HepG2 (cell line): ENCODE measurements at regions not wholly inside any gene's neighbourhood (a gene's known extent, or its start where the extent isn't known, plus 50 kb on each side); places are given as distances from the start of the nearest gene placed in this dataset.
A peak's percentile ranks its signal among the peaks of the same experiment; 100 is the strongest.

ENCODE experiments used
- ATAC-seq: fragments of 200-7000 bp; cut with Tn5 transposase; 3 replicates; pipeline ENCODE4 v1.9.1; 2020; ENCODE audit warnings: mild to moderate bottlenecking, moderate library complexity
- BruUV-seq: library from RNA; stranded (reverse); fragments of 400-500 nt; replicated peaks from 2 replicates; lab custom pipeline; 2021; lab: Mats Ljungman, UMichigan
- CTCF ChIA-PET: fragments of 300-600 bp; formaldehyde crosslinking; extraction: SDS; loops from one replicate; lab custom pipeline; 2021; ENCODE audit warnings: low total read pairs, inconsistent platforms, low intra/inter-chr PET ratio; lab: Yijun Ruan, JAX
- POLR2A ChIA-PET: fragments of 350-600 bp; sonication (Branson Sonifier 250); formaldehyde crosslinking; loops from one replicate; lab custom pipeline; 2020; ENCODE audit warnings: antibody characterized with exemption, inconsistent platforms; lab: Yijun Ruan, JAX
- DNase-seq: peaks from one replicate; pipeline ENCODE4 v3.0.0-alpha.2; 2015; ENCODE audit warnings: low spot score
- FAIRE-seq: peaks from 3 replicates; lab custom pipeline; 2011; peaks lifted over from hg19 to GRCh38; lab: Jason Lieb, UNC
- H2AFZ ChIP-seq: one replicate; pipeline ENCODE4 v1.6.1; 2011; ENCODE audit warnings: low read length, inconsistent platforms
- H3K27ac ChIP-seq: fragments of 300-600 bp; 3 replicates; pipeline ENCODE4 v1.8.0; 2011; ENCODE audit warnings: mixed run types, mild to moderate bottlenecking, mixed read lengths, low read length, inconsistent platforms; ENCODE audit not compliant: insufficient read depth; ENCODE audit errors: extremely low read length
- H3K27me3 ChIP-seq, 2 experiments: fragments of 200-600 bp in 1 of 2; 2 replicates in 1 of 2; 3 replicates in 1 of 2; pipeline versions ENCODE4 v1.6.0 to v1.8.0; 2011; ENCODE audit warnings: low read length in 2 of 2, mild to moderate bottlenecking in 2 of 2, moderate library complexity in 2 of 2, inconsistent platforms in 1 of 2; ENCODE audit not compliant: insufficient read depth in 2 of 2, control insufficient read depth in 1 of 2
- H3K36me3 ChIP-seq, 2 experiments: fragments of 200-600 bp in 1 of 2; replicated peaks in 1 of 2; 2 replicates in 1 of 2; 3 replicates in 1 of 2; pipeline versions ENCODE4 v1.5.1 to v1.8.0; 2011; ENCODE audit warnings: low read length in 2 of 2, inconsistent platforms in 1 of 2; ENCODE audit not compliant: insufficient read depth in 2 of 2, control insufficient read depth in 1 of 2
- H3K4me1 ChIP-seq: 2 replicates; pipeline ENCODE4 v1.5.1; 2012; ENCODE audit warnings: low read length, inconsistent platforms; ENCODE audit not compliant: insufficient read depth
- H3K4me2 ChIP-seq: 2 replicates; pipeline ENCODE4 v1.6.0; 2011; ENCODE audit warnings: low read depth, low read length, inconsistent platforms
- H3K4me3 ChIP-seq, 3 experiments: fragments of 200-600 bp in 1 of 3; sonication (generic), shearing (Covaris generic) in 1 of 3; replicated peaks in 1 of 3; 2 replicates each; pipeline ENCODE4 v1.5.1; 2011 to 2016; ENCODE audit warnings: low read length in 3 of 3, inconsistent platforms in 2 of 3, low read depth in 2 of 3, mild to moderate bottlenecking in 2 of 3, control low read depth in 1 of 3, mixed read lengths in 1 of 3; ENCODE audit not compliant: insufficient read depth in 1 of 3
- H3K79me2 ChIP-seq: one replicate; pipeline ENCODE4 v1.6.1; 2011; ENCODE audit warnings: low read length, inconsistent platforms; ENCODE audit not compliant: insufficient read depth
- H3K9ac ChIP-seq: 2 replicates; pipeline ENCODE4 v1.6.0; 2011; ENCODE audit warnings: mild to moderate bottlenecking, low read depth, low read length, inconsistent platforms; ENCODE audit not compliant: insufficient read depth
- H3K9me3 ChIP-seq: 2 replicates; pipeline ENCODE4 v1.5.1; 2012; ENCODE audit warnings: mild to moderate bottlenecking, low read length
- H4K20me1 ChIP-seq: 2 replicates; pipeline ENCODE4 v1.6.0; 2011; ENCODE audit warnings: inconsistent platforms, mild to moderate bottlenecking, low read length, moderate library complexity; ENCODE audit not compliant: insufficient read depth
- ADNP ChIP-seq: sonication (generic); formaldehyde crosslinking; IDR thresholded peaks from 2 replicates; pipeline ENCODE4 v1.4.0; 2020; ENCODE audit warnings: missing genetic modification reagents
- CEBPB ChIP-seq: IDR thresholded peaks from 2 replicates; pipeline ENCODE4 v1.6.1; 2011; ENCODE audit warnings: low read depth, low read length, improper control_type of control experiment, borderline replicate concordance
- CEBPG ChIP-seq: IDR thresholded peaks from 2 replicates; pipeline ENCODE4 v1.6.1; 2016
- DNMT3B ChIP-seq: conservative IDR thresholded peaks from 2 replicates; pipeline ENCODE4 v1.6.1; 2016; ENCODE audit warnings: missing biosample characterization, control low read depth
- FLYWCH1 ChIP-seq: sonication (generic); formaldehyde crosslinking; IDR thresholded peaks from 2 replicates; pipeline ENCODE4 v1.8.1; 2023; ENCODE audit warnings: mild to moderate bottlenecking, missing genetic modification reagents
- KAT8 ChIP-seq: IDR thresholded peaks from 2 replicates; pipeline ENCODE4 v1.6.1; 2016; ENCODE audit warnings: missing genetic modification reagents, missing compliant biosample characterization
- MIXL1 ChIP-seq: IDR thresholded peaks from 2 replicates; pipeline ENCODE4 v1.6.1; 2016
- RCOR2 ChIP-seq: IDR thresholded peaks from 2 replicates; pipeline ENCODE4 v1.6.1; 2016; ENCODE audit warnings: missing biosample characterization, missing genetic modification reagents
- SAP130 ChIP-seq: IDR thresholded peaks from 2 replicates; pipeline ENCODE4 v1.6.1; 2016; ENCODE audit warnings: low read depth
- ZFP90 ChIP-seq: sonication (generic); formaldehyde crosslinking; IDR thresholded peaks from 2 replicates; pipeline ENCODE4 v1.8.0; 2022; ENCODE audit warnings: missing genetic modification reagents, mild to moderate bottlenecking, inconsistent platforms, borderline replicate concordance
- ZNF546 ChIP-seq: sonication (generic); formaldehyde crosslinking; conservative IDR thresholded peaks from 2 replicates; pipeline ENCODE4 v1.8.1; 2023; ENCODE audit warnings: mild to moderate bottlenecking, missing genetic modification reagents
- ZNF83 ChIP-seq: sonication (generic); formaldehyde crosslinking; IDR thresholded peaks from 2 replicates; pipeline ENCODE4 v1.4.0; 2020; ENCODE audit warnings: missing genetic modification reagents, mild to moderate bottlenecking, borderline replicate concordance
- WGBS: methylation state at CpG from one replicate; pipeline ENCODE4 v1.1.6; 2017; ENCODE audit warnings: low lambda C conversion rate; 5-methylcytosine and 5-hydroxymethylcytosine counted together
- in situ Hi-C: cut with HindIII; loops from 2 replicates; pipeline ENCODE4 v1.10.0; 2017; ENCODE audit warnings: low pct_unique_long_range_greater_than_20kb; ENCODE audit not compliant: extremely low pct_ligation_motif_present
- intact Hi-C: fragments of 100-400 bp; cut with micrococcal nuclease; formaldehyde crosslinking; loops from one replicate; pipeline ENCODE4 v1.10.0; 2022; ENCODE audit not compliant: unreplicated experiment
- TF ChIP-seq, protein P1 (sequence below): IDR thresholded peaks from 2 replicates; pipeline ENCODE4 v1.6.1; 2016; ENCODE audit warnings: low read depth
- TF ChIP-seq, protein P2 (sequence below): IDR thresholded peaks from 2 replicates; pipeline ENCODE4 v1.6.1; 2012; ENCODE audit warnings: inconsistent platforms
- TF ChIP-seq, protein P3 (sequence below): sonication (generic); formaldehyde crosslinking; conservative IDR thresholded peaks from 2 replicates; pipeline ENCODE4 v1.8.0; 2022; ENCODE audit warnings: mild to moderate bottlenecking, moderate library complexity, missing genetic modification reagents
- TF ChIP-seq, protein P4 (sequence below): sonication (generic); formaldehyde crosslinking; IDR thresholded peaks from 2 replicates; pipeline ENCODE4 v1.5.1; 2020; ENCODE audit warnings: mild to moderate bottlenecking, moderate library complexity, missing genetic modification reagents

DNA sequence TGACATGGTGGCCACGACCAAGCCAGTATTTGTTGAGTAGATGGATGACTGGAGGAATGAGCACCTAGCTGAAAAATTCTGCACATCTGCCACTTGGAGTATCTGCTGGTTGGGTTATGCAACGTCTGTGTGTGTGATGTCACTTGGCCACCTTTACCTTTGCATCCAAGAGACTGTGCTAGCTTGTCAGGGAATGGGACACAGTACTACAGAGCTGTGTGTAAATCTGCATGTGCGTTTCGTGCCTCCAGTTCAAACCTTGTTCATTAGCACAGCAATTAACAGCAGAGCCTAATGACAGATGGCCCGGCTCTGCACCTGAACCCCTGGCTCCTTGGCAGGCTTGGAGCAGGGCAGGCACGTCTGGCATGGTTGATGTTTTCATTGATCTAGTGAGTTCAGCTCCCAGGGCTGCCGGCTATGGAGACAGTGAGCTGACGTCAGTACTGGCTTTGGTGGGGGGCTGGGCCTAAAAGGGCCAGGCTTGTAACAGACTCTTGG is 188.4 kb upstream of the NAV2 start:
- H4K20me1 ChIP-seq = no peaks in the 10 kb centered on the region
- BruUV-seq = no TSS peak
- TF ChIP-seq CEBPB (0 out of 2 replicates have a peak, but pooled peaks have one; percentile 5), KAT8 (CRISPR knock-in tag) (no peak)
- no peak overlapping the region for H3K27ac ChIP-seq
- H3K36me3 ChIP-seq = no peaks in the 10 kb centered on the region
- H3K4me1 ChIP-seq = no peaks in the 10 kb centered on the region
- 0% methylated on average over 4 of the region's 8 CpGs for WGBS
- ATAC-seq = no peak
- ChIA-PET POLR2A (no interaction called here), CTCF (no interaction called here)
- no peak overlapping the region for H3K9ac ChIP-seq
- peaks cover 0 to 3% of the 10 kb centered on the region in 2 experiments; a peak in 1 of 5 replicates for H3K27me3 ChIP-seq
- H3K4me2 ChIP-seq = no peak overlapping the region
- no peak overlapping the region for H3K4me3 ChIP-seq
- in situ Hi-C loops = no loop called here
- no peak for FAIRE-seq
- no peak for DNase-seq
- intact Hi-C loops = no loop called here
- no peak overlapping the region for H2AFZ ChIP-seq
- H3K79me2 ChIP-seq = no peaks in the 10 kb centered on the region
- no peaks in the 10 kb centered on the region for H3K9me3 ChIP-seq

DNA sequence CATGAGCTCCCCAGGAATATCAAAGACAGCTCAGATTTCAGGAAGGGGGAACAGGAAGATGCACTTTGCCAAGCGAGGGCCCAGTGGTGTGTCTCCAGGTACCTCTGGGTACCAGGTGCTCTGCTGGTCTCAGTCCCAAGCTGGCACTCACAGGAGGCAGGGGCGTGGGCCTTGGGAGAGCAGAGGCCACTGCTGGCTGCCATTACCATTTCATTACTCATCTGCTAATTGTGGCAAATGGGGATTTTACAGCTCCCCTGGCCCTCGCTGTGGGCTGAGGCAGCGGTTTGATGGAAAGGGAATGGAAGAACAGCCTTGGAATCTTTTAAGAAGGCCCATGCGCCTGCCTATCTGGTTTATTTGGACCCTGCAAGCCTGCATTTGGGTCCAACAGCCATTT is 192.0 kb upstream of the NAV2 start:
- 17% methylated on average over 2 of the region's 5 CpGs for whole genome bisulfite sequencing
- POLR2A ChIA-PET = no interaction called here
- H3K27ac ChIP-seq = no peak overlapping the region
- FAIRE-seq = no peak
- H3K79me2 ChIP-seq = no peaks in the 10 kb centered on the region
- no peak overlapping the region for H3K4me3 ChIP-seq
- in situ Hi-C loops (no loop called here), intact Hi-C loops (no loop called here)
- no peaks in the 10 kb centered on the region for H4K20me1 ChIP-seq
- H3K4me1 ChIP-seq = no peaks in the 10 kb centered on the region
- H3K36me3 ChIP-seq = no peaks in the 10 kb centered on the region
- H3K27me3 ChIP-seq = peaks cover 0 to 2% of the 10 kb centered on the region in 2 experiments; a peak in 2 of 5 replicates
- H2AFZ ChIP-seq = no peak overlapping the region
- no peaks in the 10 kb centered on the region for H3K9me3 ChIP-seq
- H3K4me2 ChIP-seq = no peak overlapping the region
- CTCF ChIA-PET = no interaction called here
- BruUV-seq = no TSS peak
- ATAC-seq = no peak
- no peak for DNase-seq
- H3K9ac ChIP-seq = no peak overlapping the region
- TF ChIP-seq DNMT3B (CRISPR knock-in tag) (no peak), SAP130 (no peak), FLYWCH1 (CRISPR knock-in tag) (no peak), CEBPG (CRISPR knock-in tag) (no peak), MIXL1 (CRISPR knock-in tag) (no peak), ZNF546 (CRISPR knock-in tag) (no peak), ZNF83 (no peak), ZFP90 (CRISPR knock-in tag) (no peak), ADNP (CRISPR knock-in tag) (no peak), RCOR2 (CRISPR knock-in tag) (no peak)
- TF ChIP-seq, protein P1, sequence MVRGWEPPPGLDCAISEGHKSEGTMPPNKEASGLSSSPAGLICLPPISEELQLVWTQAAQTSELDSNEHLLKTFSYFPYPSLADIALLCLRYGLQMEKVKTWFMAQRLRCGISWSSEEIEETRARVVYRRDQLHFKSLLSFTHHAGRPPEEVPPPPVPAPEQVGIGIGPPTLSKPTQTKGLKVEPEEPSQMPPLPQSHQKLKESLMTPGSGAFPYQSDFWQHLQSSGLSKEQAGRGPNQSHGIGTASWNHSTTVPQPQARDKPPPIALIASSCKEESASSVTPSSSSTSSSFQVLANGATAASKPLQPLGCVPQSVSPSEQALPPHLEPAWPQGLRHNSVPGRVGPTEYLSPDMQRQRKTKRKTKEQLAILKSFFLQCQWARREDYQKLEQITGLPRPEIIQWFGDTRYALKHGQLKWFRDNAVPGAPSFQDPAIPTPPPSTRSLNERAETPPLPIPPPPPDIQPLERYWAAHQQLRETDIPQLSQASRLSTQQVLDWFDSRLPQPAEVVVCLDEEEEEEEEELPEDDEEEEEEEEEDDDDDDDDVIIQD (CRISPR knock-in tag) = no peak
- TF ChIP-seq, protein P2, sequence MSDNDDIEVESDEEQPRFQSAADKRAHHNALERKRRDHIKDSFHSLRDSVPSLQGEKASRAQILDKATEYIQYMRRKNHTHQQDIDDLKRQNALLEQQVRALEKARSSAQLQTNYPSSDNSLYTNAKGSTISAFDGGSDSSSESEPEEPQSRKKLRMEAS = no peak
- TF ChIP-seq, protein P3, sequence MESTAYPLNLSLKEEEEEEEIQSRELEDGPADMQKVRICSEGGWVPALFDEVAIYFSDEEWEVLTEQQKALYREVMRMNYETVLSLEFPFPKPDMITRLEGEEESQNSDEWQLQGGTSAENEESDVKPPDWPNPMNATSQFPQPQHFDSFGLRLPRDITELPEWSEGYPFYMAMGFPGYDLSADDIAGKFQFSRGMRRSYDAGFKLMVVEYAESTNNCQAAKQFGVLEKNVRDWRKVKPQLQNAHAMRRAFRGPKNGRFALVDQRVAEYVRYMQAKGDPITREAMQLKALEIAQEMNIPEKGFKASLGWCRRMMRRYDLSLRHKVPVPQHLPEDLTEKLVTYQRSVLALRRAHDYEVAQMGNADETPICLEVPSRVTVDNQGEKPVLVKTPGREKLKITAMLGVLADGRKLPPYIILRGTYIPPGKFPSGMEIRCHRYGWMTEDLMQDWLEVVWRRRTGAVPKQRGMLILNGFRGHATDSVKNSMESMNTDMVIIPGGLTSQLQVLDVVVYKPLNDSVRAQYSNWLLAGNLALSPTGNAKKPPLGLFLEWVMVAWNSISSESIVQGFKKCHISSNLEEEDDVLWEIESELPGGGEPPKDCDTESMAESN = no peak
- TF ChIP-seq, protein P4, sequence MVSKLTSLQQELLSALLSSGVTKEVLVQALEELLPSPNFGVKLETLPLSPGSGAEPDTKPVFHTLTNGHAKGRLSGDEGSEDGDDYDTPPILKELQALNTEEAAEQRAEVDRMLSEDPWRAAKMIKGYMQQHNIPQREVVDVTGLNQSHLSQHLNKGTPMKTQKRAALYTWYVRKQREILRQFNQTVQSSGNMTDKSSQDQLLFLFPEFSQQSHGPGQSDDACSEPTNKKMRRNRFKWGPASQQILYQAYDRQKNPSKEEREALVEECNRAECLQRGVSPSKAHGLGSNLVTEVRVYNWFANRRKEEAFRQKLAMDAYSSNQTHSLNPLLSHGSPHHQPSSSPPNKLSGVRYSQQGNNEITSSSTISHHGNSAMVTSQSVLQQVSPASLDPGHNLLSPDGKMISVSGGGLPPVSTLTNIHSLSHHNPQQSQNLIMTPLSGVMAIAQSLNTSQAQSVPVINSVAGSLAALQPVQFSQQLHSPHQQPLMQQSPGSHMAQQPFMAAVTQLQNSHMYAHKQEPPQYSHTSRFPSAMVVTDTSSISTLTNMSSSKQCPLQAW (CRISPR knock-in tag) = no peak
